ENCODE measurements at regions not wholly inside any gene's neighbourhood (a gene's known extent, or its start where the extent isn't known, plus 50 kb on each side); places are given as distances from the start of the nearest gene placed in this dataset.

DNA sequence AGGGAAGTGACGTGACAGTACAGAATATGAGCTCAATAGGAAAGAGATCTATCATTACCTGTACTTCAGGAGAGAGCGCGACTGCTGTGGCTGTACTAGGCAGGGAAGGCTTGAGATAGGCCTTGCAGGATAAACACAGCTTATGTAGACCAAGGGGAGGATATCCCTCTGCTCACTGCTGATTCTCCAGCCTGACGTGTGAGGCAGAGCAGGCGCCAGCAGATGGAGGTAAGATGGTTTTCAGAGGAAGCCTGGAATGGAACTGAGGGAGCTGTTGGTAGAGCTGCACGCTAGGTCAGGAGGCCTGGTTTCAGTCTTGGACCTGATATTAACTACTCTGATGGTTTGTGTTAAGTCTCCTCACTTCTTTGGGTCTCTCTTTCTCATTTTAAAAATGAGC lies 291.4 kb downstream of the YTHDC2 start:
- DNase-seq: no peak

DNA sequence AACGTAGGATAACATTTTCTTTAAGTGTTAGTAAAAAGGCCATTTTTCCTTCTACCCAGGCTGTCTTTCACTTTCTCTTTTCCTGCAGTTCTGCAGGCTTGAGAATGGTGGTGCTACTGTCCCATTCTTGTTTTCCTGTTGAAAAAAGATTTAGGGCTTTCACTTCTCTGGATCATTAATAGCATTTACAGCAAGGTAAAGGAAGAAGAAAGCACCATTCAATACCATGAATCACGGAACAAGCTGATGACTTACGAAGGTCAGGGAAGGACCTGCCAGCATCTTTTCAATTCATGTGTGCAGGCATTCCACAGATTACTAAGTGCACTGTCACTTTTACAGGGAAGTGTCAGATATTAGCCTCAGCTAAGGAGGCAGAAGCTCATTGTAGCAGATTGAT lies 292.8 kb downstream of the YTHDC2 start:
- no peak for DNase-seq

DNA sequence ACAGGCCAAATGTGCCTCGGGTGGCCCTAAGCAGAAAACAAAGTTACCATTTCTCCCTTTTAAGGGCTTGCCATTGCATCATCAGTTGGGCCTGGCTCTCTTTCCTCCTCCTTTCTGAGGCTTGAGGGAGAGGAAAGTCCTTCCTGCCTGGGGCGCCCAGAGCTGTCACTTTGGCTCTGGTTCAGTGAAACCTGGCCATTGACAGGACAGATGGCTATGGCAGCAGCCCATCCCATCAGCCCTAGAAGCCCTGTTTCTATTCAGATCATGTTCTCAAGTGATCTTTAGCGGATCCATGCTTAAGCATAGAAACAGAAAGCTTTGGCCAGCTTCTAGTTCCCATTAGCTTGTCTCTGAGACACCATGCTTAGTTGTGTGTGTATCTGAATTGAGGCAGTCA lies 293.4 kb downstream of the YTHDC2 start:
- DNase-seq: no peak

DNA sequence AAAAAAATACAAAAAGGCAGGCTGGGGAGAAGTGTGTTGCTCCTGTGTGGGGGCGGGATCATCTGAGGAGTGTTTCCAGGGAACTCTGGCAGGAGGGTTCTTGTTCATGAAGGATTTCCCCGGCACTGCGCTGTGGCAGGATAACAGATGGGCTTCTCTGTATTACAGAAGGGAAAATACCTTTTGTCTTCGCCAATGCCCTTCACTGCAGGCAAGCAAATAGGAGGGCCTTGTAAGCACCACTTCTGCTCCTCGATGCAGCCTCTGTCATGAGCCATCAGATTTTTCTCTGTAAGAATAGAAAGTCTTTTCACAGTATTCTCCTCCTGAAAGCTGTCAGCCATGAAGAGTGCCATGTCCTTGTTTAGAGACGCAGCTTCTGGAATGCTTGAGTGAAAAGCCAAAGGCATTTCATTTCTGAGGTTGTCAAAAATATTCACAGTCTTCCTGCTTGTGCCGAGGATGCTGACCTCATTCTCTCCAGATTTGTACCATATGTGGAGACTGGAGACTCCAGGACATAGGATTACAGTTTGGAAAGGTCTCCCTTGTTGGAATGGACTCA lies 294.0 kb downstream of the YTHDC2 start:
- DNase-seq: no peak

DNA sequence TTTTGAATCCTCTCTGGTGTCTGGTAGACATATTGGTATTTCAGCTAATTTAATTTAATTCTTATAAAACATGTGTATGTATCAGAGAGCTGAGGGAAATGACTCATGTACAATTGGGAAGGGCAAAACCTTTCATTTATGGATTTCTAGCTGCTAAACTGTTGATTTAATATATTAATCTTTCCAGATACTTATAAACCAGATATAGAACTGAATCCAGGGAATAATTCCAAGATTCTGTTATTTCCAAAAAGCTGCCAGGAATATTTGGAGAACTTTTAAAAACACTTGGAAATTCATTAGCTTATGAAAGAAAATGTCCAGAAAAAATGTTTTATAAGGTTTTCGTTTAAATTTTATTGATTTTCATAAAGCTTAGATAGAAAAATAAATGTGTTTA lies 295.5 kb downstream of the YTHDC2 start:
- DNase-seq: no peak

DNA sequence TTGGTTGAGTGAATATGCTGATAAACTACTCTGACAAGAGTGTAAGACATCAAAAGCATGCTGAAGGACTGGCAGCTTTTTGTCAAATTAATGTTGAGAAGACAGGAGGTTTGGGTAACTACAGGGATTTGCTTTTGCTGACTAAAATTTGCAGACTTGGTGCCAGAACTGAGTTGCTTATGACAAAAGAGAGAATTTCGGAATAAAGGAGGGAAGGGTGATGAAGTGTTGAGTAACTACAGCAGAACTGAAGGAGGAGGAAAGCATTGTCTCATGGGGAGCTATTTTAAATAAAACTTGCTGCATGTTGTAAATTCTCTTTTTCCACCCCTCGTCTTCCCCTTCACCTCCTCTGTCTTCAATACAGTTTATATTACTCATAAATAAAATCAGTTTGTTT lies 296.1 kb downstream of the YTHDC2 start:
- DNase-seq: no peak

DNA sequence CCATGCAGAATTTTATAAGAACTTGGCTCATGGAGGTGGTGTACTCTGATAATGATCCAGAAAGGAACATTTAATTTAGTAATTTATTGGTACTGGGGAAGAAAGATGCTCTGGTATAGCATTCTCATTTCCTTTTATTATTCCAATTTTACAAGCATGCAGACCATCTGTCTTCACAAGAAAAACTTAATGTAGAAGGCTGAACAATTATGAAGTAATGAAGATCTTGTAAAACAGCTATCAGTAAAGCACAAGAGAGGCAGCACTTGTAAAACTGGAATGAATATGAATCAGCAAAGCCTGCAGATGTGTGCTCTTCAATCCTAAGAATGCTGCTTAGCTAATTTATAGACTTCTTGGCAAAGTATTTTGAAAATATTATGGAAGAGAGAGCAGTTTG lies 300.0 kb downstream of the YTHDC2 start:
- DNase-seq: no peak

DNA sequence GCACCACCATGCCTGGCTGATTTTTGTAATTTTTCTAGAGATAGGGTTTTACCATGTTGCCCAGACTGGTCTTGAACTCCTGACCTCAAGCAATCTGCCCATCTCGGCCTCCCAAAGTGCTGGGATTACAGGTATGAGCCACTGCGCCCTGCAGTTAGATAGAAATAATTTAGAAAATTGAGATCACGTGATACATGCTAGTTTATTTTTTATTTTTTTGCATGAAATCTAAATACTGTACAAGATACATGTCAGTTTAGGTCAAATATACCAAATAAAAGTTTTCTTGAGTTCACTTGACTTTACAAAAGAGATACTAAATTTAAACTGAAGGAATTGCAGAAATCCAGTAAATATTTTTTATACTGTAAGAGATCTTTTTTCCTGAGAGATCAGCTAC lies 304.2 kb downstream of the YTHDC2 start:
- DNase-seq: no peak

DNA sequence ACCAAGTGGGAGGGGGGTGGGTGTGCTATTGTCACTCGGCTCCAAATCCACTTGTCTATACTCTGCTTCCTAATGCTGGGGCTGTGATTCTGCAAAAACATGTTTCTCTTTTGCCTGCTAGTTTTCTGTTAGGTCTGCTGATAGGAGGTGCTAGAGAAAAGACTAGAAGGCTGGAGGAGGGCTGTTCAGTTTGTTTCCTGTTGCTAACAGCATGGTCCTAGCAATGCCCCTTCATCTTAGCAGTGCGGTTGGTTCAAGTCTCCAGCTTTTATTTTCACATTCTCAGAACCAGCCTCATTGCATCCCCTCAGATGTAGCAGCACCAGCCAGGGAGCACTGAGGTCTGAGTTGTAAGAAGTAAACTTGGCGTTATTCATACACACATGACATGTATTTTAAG lies 310.2 kb downstream of the YTHDC2 start:
- no peak for DNase-seq

DNA sequence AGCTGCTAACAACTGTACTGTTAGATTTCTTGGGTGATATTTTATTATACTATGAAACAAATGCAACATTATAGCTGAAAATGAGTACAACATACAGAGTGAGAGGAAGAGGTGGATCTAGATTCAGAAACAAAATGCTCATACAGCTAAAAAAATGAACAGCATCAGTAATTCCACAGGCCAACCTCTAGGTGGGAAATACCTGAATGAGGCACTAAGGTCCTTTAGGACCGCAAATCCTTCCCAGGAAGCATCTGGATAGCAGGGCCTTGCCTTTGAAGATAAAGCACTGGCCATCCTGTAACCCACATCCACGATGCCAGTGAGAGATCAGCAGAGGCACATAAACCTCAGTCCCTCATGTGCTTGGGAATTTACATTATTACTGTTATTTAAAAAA lies 310.8 kb downstream of the YTHDC2 start:
- no peak for DNase-seq

DNA sequence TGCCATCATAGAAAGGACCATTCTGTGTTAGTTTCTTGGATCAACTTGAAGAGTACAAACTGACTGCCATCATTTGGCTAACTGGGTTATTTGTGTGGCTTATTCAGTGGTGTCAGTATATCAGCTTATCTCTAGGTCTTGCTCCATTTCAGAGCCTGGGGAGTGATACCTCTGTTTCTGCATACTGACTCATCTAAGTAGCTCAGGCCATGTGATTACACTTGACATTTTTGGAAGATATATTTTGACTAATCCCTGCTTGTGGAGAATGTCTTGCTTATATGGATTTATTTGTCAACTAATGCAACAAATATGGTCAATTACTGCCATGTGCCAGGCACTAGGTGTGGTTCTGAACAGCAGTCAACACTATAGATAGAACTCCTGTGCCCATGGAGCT lies 311.7 kb downstream of the YTHDC2 start:
- DNase-seq: no peak

DNA sequence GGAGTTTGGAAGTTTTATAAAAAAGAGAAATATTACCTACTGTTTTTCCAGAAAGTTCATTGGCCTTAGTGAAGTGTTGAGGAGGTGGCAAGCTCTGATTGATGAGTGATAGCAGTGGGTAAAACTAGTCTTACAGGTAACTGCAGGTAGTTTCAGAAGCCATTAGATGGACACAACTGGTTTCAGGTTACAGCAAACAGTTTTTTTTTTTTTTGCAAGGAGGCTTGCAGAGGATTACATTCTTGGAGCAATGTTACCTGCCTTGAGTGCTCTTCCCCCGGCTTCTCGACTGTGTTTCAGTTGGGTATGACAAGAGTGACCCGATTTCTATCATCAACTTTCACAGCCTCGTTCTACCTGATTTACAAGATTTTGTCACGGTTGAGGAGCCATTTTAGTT lies 333.4 kb downstream of the YTHDC2 start:
- no peak for DNase-seq

DNA sequence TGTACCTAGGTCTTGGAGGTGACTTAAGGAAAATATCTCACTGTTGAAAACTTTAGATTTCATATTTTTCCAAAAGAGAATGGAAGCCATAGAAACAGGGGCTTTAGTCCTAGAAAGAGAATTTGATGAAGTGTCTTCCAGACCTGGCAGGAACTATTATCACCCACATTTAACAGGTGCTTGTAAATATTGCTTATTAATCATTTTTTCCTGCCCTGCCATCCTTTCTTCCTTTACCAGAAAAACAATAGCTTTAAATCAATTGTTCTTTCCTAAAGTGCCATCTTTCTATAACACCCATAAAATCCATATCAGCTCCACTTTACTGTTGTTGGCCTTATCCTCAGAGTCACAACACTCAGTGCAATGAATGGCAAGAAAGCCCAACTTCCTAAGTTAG lies 350.9 kb downstream of the YTHDC2 start:
- DNase-seq: no peak

DNA sequence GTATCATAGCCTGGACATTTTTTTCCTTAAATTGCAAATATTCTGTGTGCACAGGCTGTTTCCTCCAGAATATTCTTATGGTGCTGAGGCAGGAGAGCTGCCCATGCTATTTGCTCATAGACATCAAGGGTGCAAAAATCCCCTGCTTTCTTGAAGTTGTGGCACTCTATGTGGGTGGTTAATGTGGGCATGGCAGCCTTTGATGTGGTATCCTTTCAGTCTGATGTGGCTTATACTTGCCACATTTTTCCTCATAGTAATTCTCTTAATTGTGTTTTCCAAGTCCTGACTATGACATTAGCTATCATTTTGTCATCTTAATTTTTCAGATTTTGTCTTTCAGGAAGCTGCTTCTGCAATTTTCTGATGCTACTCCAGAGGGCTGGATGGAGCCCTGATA lies 353.3 kb downstream of the YTHDC2 start:
- no peak for DNase-seq

DNA sequence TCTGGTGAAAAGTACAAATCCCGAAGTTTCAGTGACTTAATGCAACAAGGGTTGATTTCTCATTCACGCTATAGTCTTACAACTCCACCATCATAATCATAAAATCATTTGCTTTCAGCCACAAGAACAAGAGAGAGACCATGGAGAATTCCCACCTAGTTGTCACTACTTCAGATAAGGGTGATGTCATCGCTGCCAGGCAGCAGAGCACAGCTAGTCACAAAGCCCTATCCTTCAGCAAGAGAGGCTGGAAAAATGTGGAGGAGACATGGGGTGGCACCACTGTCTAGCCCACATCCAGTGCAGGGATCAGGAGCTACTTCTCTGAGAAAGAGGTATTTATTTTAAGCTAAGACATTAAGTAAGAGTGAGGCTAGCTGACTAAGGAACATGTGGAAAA lies 356.1 kb downstream of the YTHDC2 start:
- DNase-seq: no peak

DNA sequence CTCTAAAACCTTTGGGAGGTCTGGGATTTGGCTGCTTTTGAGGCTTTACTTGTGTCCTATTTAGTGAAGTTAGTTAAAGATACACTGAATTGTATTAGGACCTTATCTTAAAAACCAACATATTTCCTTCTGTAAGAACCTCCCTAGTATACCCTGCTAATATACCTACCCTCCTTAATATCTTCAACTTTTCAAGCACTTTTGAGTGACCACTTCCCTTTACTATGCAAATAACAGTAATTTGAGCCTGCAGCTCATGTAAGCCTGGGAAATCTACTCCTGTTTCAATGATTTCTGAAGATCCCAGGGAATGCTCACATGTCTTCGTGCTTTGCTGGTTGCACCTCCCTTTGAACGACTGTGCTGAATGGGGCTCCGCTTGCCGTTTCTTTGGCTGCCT lies 358.5 kb downstream of the YTHDC2 start:
- DNase-seq: no peak

DNA sequence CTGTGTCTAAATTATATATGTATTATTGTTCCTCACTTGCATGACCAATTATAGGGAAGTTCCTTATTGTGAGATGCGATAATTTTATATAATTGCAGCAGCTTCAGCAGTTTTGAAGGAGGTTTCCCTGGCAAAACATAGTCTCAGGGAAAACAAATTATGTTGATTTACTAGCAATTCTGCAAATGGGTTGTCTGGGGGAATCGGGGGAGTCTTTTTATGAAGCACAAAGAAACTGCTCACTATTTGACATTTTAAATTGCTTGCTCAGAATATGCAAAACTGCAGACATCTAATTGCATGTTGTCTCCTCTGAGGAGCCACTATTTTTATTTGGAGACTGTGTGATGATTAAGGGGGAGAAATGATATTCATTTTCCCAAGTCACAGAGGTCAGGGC lies 361.6 kb downstream of the YTHDC2 start:
- no peak for DNase-seq

DNA sequence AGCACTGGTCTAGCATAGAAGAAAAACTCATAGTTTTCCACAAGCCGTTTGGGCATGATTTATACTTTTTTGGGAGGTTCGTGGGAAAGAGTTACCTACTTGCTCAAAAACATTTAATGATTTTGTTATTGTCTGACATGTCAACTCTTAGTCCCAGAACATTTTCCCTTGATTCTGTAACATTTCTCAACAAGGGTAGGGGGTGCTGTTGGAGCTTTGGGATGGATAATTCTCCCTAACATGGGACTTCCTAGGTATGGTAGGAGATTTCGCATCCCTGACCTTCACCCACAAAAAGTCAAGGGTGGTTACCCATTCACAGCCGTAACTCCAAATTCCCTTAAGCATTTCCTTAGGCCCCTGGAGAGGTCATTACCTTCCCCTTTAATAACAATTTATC lies 378.0 kb downstream of the YTHDC2 start:
- no peak for DNase-seq

DNA sequence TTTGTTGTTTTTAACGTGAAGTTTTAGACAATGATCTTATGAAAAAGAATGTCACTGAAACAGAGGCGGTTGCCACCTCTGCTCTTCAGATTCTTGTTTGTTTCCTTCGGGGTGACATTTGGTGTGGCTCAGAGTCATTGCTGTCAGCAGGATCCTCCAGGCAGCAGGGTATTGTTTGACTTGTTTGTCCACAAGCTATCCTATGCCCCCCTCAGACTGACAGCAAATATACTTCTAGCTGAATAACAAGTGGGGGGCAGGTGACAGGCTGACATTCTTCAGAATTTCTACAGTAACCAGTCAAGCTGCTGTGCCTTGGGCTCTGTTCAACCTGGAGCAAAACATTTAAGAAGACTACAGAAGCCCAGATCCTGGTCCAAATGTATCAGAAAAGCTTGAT lies 383.3 kb downstream of the YTHDC2 start:
- DNase-seq: no peak

DNA sequence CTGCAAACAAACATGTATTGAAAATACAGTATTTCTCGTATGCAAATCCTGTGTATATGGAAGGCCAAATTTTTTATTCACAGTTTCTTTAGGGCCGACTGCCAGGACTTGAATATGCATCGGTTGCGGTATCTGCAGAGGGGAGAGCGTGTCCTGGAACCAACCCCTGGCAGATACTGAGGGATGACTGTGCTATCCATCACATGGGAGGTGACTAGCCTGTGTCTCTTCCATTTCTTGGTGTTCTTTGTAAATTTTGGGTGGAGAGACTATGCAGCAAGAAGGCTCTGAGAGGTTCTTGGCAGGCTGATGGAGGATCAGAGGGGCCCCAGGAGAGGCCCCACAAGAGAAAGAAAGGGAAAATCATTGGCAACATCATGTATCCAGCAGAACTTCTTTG lies 384.3 kb downstream of the YTHDC2 start:
- DNase-seq: no peak

DNA sequence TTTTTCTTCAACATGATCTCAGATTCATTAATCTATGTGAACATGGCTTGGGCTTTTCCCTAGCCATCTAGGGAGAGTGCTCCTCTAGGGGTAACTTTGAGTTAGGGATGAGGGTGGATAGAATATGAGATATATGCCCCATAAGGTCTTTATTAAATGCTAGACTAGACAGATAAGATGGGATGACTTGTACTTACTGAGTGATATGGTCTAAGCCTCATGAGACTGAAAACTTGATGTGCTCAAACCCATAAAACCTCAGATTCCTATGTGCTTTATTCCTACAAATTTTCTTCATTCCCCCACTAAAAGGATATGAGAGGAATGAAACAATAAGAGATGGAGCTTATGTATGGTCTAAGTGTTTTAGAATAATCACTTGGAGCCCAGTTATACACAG lies 386.6 kb downstream of the YTHDC2 start:
- no peak for DNase-seq

DNA sequence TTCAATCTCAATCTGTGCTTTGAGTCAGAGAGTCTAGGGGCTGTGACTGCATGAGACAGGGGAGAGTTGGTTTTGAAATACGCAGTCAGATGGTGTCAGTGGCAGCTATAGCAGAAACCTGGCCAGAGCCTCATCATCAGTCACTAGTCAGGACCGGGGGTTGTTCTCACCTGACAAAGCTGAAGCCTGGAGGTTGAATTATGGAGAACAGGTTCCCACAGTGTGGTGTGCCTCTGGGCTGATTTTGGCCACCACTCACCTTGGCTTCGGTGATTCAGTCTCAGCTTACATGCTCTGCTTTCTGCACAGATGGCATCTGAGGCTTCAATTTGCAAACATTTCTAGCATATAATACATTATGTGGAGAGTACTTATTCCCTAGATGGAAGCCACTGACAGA lies 387.3 kb downstream of the YTHDC2 start:
- no peak for DNase-seq

DNA sequence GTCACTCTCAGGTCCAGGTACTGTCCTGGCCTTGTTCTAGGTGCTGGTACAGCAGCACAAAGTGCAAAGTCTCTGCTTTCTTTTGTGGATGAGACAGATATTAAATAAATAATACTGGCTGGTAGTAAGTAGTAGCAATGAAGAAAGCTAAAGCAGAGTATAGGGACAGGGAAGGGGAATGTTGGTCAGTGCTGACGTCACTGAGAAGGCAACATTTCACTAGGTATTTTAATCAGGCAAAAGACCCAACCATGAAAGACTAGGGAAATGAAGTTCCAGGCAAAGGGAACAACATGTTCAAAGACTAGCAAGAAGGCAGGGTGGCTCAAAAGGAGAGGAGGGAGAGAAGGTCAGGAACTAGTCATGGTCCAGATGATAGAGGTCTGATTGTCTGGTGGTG lies 388.2 kb downstream of the YTHDC2 start:
- no peak for DNase-seq

DNA sequence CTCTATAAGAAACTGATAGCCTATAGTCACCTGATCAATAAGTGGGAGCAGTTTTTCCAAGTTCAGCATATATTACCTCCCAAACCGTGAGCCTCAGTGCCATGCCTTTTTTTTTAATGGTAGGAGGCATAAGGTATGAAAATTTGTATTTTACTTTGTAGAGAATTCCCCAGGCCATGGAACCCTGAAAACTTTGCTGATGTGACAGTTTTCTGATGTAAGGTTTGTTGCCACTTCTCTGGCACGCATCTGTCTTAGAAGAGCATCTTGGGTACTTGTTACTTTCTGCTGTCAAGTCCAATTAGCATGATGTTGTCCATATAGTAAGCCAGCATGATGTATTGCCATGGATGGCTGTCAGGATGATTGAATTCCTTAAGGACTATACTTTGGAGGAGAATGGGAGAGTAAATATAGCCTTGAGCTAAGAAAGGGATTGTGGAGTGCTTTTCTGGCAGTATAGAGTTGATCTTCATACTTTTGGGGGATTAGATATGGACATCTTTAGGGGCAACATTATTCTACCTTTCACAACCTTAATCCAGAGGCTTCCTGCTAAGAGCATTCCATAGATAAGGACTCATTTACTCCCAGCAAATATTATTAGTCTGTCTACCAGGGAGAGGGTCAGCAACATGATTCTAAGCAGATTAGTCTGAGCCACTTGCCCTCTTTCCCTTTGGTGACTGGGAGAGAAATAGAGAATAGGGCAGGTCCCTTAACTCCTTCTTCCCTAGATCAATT lies 389.6 kb downstream of the YTHDC2 start:
- no peak for DNase-seq

DNA sequence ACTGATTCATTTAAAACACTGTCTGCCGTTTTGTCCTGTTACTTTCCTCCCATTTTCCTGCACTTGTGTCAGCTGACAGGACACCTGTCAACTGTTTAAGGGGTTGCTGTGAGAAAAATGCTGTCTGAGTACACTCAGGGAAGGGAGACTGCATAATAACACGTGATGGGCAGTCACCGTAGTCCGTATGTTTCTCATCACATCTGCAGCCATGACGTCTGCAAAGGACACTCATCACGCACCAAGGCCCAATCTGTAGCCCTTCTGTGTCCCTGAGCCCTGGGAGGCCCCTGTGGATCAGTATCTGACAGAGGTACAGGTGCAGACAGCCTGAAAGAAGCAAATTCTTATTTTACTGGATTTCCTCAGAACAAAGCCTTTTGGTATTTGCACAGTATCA lies 396.3 kb downstream of the YTHDC2 start:
- DNase-seq: no peak

All from activated naive CD4-positive, alpha-beta T cell treated with anti-CD3 and anti-CD28 coated beads, Interleukin-2, amount 50 U/mL, for 16 hours (primary cell).